HL-60 (cell line): ENCODE measurements at regions not wholly inside any gene's neighbourhood (a gene's known extent, or its start where the extent isn't known, plus 50 kb on each side); places are given as distances from the start of the nearest gene placed in this dataset.

ENCODE experiments used
- DNase-seq, 2 experiments: peaks; one replicate each; pipeline ENCODE4 v3.0.0-alpha.2; 2010 to 2020; ENCODE audit warnings: low read depth in 1 of 2, low spot score in 1 of 2
- H3K27ac ChIP-seq: fragments of 250-450 bp; sonication (Bioruptor Pico); replicated peaks from 2 replicates; pipeline ENCODE4 v1.5.1; 2020; ENCODE audit warnings: mild to moderate bottlenecking, moderate library complexity
- H3K27me3 ChIP-seq: fragments of 250-450 bp; sonication (Bioruptor Pico); 2 replicates; pipeline ENCODE4 v1.5.1; 2021; ENCODE audit warnings: mild to moderate bottlenecking, moderate library complexity; ENCODE audit not compliant: insufficient read depth, poor library complexity, severe bottlenecking
- H3K4me3 ChIP-seq: replicated peaks from 2 replicates; pipeline ENCODE4 v1.5.1; 2011; ENCODE audit warnings: mild to moderate bottlenecking, control low read depth, low read length; ENCODE audit not compliant: insufficient read depth
- GABPA ChIP-seq: IDR thresholded peaks from 2 replicates; pipeline ENCODE4 v1.6.1; 2012; ENCODE audit warnings: low read depth
- POLR2AphosphoS5 ChIP-seq: IDR thresholded peaks from 2 replicates; pipeline ENCODE4 v1.6.1; 2012; ENCODE audit warnings: low read depth
- REST ChIP-seq: IDR thresholded peaks from 2 replicates; pipeline ENCODE4 v1.6.1; 2012; ENCODE audit warnings: low read depth; ENCODE audit not compliant: insufficient replicate concordance
- SPI1 ChIP-seq: IDR thresholded peaks from 2 replicates; pipeline ENCODE4 v1.6.1; 2012; ENCODE audit warnings: low read depth, mild to moderate bottlenecking, borderline replicate concordance
- TF ChIP-seq, protein P1 (sequence below): IDR thresholded peaks from one replicate; pipeline ENCODE4 v1.5.1; 2011; ENCODE audit warnings: low read length, control low read depth, inconsistent platforms; ENCODE audit not compliant: insufficient read depth

GRCh38 chr22:27260087-27260698, 541.4 kb downstream of the MN1 start:
- no peak for DNase-seq
- H3K4me3 ChIP-seq = no peak overlapping the region
- TF ChIP-seq SPI1 (no peak), POLR2AphosphoS5 (no peak), GABPA (no peak), REST (no peak)
- TF ChIP-seq, protein P1, sequence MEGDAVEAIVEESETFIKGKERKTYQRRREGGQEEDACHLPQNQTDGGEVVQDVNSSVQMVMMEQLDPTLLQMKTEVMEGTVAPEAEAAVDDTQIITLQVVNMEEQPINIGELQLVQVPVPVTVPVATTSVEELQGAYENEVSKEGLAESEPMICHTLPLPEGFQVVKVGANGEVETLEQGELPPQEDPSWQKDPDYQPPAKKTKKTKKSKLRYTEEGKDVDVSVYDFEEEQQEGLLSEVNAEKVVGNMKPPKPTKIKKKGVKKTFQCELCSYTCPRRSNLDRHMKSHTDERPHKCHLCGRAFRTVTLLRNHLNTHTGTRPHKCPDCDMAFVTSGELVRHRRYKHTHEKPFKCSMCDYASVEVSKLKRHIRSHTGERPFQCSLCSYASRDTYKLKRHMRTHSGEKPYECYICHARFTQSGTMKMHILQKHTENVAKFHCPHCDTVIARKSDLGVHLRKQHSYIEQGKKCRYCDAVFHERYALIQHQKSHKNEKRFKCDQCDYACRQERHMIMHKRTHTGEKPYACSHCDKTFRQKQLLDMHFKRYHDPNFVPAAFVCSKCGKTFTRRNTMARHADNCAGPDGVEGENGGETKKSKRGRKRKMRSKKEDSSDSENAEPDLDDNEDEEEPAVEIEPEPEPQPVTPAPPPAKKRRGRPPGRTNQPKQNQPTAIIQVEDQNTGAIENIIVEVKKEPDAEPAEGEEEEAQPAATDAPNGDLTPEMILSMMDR = no peak
- no peak overlapping the region for H3K27ac ChIP-seq
- H3K27me3 ChIP-seq = no peaks in the 10 kb centered on the region

DNA sequence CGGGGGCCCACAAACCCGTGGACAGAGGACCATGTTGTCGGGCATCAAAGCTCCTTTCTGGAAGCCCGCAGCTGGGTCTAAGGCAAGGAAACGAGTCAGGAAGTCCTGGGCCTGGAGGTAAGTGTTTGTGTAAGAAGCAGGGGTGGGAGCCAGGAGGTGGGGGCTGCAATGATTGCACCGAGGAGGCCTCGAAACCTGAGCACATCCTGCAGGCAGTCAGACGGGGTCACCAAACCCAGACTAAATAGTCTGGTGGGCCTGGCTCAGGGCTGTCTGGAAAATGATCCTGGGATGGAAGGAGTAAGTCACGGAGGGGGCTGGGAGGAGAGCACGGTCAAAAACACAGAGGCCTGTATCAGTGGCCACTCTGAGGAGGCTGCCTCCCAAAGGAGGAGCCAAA, 539.2 kb downstream of the MN1 start:
- Histone ChIP-seq H3K27me3 (no peaks in the 10 kb centered on the region), H3K4me3 (no peak overlapping the region), H3K27ac (no peak overlapping the region)
- TF ChIP-seq POLR2AphosphoS5 (no peak), GABPA (no peak), REST (no peak), SPI1 (no peak)
- TF ChIP-seq, protein P1 = no peak
- no peak for DNase-seq

- Histone ChIP-seq H3K27me3 (no peaks in the 10 kb centered on the region), H3K27ac (no peak overlapping the region), H3K4me3 (no peak overlapping the region)
- TF ChIP-seq, protein P1 = no peak
- DNase-seq = no peak
Observed at GRCh38 chr22:27264184-27264583, 537.4 kb downstream of the MN1 start.

GRCh38 chr22:27267145-27267544, 534.4 kb downstream of the MN1 start:
- no peaks in the 10 kb centered on the region for H3K27me3 ChIP-seq
- no peak overlapping the region for H3K27ac ChIP-seq
- no peak for DNase-seq
- TF ChIP-seq GABPA = no peak
- no peak for TF ChIP-seq REST
- no peak for TF ChIP-seq POLR2AphosphoS5
- H3K4me3 ChIP-seq = no peak overlapping the region
